HG03457 (cell line): ENCODE measurements at regions not wholly inside any gene's neighbourhood (a gene's known extent, or its start where the extent isn't known, plus 50 kb on each side); places are given as distances from the start of the nearest gene placed in this dataset.

ENCODE experiments used
- ATAC-seq: cut with Tn5 transposase; IDR thresholded peaks from one replicate; pipeline ENCODE4 v1.9.1; 2021; ENCODE audit warnings: moderate number of reproducible peaks; ENCODE audit not compliant: unreplicated experiment

GRCh38 chr3:30542897-30543296 is 63.5 kb upstream of the TGFBR2 start:
- ATAC-seq: no peak

- ATAC-seq: no peak
Observed at GRCh38 chr3:30544812-30545211, 61.6 kb upstream of the TGFBR2 start.

- no peak for ATAC-seq
Observed at GRCh38 chr3:30546934-30547333, 59.5 kb upstream of the TGFBR2 start.

- ATAC-seq: no peak
Observed at GRCh38 chr3:30547716-30548115, 58.7 kb upstream of the TGFBR2 start.

- ATAC-seq: no peak
Observed at GRCh38 chr3:30548600-30548999, 57.8 kb upstream of the TGFBR2 start.

GRCh38 chr3:30549600-30549999 is 56.8 kb upstream of the TGFBR2 start:
- ATAC-seq: no peak

- no peak for ATAC-seq
Observed at GRCh38 chr3:30550246-30550645, 56.2 kb upstream of the TGFBR2 start.

- no peak for ATAC-seq
Observed at GRCh38 chr3:30551266-30551665, 55.1 kb upstream of the TGFBR2 start.

GRCh38 chr3:30551927-30552326 is 54.5 kb upstream of the TGFBR2 start:
- ATAC-seq: no peak

- no peak for ATAC-seq
Observed at GRCh38 chr3:30553641-30554316, 52.6 kb upstream of the TGFBR2 start.

- ATAC-seq: no peak
Observed at GRCh38 chr3:30554317-30554690, 52.1 kb upstream of the TGFBR2 start.

GRCh38 chr3:30555968-30556367 is 50.4 kb upstream of the TGFBR2 start:
- no peak for ATAC-seq
